ENCODE measurements at regions not wholly inside any gene's neighbourhood (a gene's known extent, or its start where the extent isn't known, plus 50 kb on each side); places are given as distances from the start of the nearest gene placed in this dataset.

GRCh38 chr1:244197851-244198375 lies 146.8 kb downstream of the ZBTB18 start:
- TF ChIP-seq EZH2 (IDR thresholded peaks at IDR 0.05; ENCODE audit: low read depth) (no peak), CTCF (conservative IDR thresholded peaks at IDR 0.05) (no peak)

Measured in PC-9 (cell line).